GM12875 (cell line): ENCODE measurements at regions not wholly inside any gene's neighbourhood (a gene's known extent, or its start where the extent isn't known, plus 50 kb on each side); places are given as distances from the start of the nearest gene placed in this dataset.

ENCODE experiments used
- H3K4me3 ChIP-seq: one replicate; pipeline ENCODE4 v1.5.1; 2011; ENCODE audit warnings: low read depth, low read length, control low read depth
- CTCF ChIP-seq: IDR thresholded peaks from 2 replicates; pipeline ENCODE4 v1.5.1; 2011; ENCODE audit warnings: low read depth, mild to moderate bottlenecking, control low read depth, inconsistent platforms, low read length, moderate library complexity, borderline replicate concordance; ENCODE audit not compliant: insufficient read depth

DNA sequence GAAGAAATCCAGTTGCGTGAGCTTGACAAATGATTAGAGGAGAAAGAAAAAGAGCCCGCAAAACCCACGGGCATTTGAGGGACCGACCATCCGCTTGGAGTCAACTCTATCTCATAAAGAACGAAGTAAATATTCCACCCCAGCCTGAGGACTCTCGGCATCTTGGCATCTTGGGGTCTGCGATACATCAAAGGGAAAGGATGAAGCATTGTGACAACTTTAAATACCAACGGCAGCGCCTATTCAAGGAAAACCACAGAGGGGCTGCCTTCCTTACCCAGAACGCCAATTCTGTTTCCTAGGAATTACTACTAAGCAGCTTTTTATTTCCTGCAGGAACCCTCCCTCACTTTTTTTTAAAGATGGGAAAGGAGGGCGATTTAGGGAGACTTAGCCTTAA lies 152.2 kb downstream of the FOXL1 start:
- TF ChIP-seq CTCF, result no peak
- no peak overlapping the region for H3K4me3 ChIP-seq

DNA sequence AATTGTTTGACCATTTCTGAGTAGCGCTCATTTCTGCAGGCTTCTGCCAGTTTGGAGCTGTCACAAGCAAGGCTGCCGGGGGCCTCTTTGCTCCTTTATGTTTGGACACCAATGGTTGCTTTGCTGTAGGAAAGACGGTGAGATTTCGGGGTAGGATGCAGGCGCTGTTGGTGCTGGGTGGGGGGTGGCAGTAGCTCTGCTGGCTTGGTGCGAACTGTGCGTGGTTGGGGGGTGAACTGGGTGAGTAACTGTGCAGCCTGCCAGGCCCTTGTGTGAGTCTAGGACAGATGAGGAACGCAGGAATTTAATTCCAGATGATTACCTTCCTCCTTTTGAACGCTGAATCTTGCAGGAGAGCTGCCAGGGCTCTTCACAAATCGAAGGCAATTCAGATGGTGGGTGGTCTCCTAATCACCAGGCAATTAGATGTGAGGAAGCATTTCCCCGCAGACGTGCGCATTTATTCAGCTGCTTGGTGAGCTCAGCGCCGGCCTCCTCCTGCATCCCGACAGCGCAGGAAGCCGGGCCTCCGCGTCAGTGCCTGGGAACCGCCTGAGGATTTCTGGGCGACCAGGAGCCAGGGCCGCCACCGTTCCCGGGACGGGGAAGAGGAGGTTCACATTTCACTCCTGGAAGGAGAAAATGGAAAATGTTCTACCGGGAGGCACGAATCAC lies 154.4 kb downstream of the FOXL1 start:
- no peak for TF ChIP-seq CTCF

DNA sequence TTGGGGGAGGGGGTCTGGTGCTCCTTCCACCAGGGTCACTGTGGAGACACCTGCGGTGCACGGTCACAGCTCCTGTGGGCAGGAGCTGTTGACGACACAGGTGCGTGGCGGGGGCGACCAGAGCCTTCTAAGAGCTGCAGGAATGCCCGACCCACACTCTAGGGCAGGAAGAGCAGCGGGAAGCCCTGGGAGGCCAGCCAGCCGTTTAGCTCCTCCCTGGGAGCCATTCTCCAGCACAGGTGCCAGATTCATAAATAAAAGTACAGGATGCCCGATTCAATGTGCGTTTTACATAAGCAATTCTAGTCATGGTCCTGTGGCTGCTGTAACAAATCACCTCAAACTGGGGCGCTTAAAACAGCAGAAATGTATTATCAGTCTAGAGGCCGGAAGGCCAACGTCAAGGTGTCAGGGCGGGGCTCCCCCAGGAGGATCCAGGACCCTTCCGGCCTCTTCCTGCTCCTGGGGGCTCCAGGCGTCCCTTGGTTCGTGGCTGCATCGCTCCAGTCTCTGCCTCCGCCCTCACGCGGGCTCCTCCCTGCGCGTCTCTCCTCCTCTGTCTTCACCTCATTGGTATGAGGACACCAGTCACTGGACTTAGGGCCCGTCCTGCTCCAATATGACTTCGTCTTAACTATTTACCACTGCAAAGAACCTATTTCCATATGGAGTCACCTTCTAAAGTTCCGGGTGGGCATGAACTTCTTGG lies 155.4 kb downstream of the FOXL1 start:
- TF ChIP-seq CTCF, result no peak
- H3K4me3 ChIP-seq, result no peak overlapping the region

More for the DNA sequence above, 154.4 kb downstream of the FOXL1 start:
- no peak overlapping the region for H3K4me3 ChIP-seq

GRCh38 chr16:86734543-86735460 lies 156.5 kb downstream of the FOXL1 start:
- no peak overlapping the region for H3K4me3 ChIP-seq

DNA sequence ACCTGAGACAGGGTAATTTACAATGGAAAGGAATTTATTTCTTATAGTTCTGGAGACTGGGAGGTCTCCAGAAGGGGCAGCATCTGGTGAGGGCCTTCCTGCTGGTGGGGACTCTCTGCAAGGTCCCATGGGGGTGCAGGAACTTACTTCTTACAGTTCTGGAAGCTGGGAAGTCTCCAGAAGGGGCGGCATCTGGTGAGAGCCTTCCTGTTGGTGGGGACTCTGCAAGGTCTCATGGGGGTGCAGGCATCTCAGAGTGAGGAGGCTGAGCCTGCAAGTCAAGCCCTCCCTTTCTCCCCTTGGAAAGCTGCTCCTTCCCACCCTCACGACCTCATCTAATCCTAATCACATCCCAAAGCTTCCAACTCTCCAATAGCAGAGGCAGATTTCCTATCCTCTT lies 157.4 kb downstream of the FOXL1 start:
- no peak for TF ChIP-seq CTCF
- H3K4me3 ChIP-seq, result no peak overlapping the region

More at GRCh38 chr16:86734543-86735460, 156.5 kb downstream of the FOXL1 start:
- TF ChIP-seq CTCF, result no peak

GRCh38 chr16:86736502-86736901 lies 158.2 kb downstream of the FOXL1 start:
- no peak for TF ChIP-seq CTCF
- no peak overlapping the region for H3K4me3 ChIP-seq
